DND-41 (cell line): ENCODE measurements at regions not wholly inside any gene's neighbourhood (a gene's known extent, or its start where the extent isn't known, plus 50 kb on each side); places are given as distances from the start of the nearest gene placed in this dataset.
A peak's percentile ranks its signal among the peaks of the same experiment; 100 is the strongest.

Experiments
- ATAC-seq: fragments of 200-7000 bp; cut with Tn5 transposase; 3 replicates; pipeline ENCODE4 v1.9.1; 2021; ENCODE audit warnings: low read depth; ENCODE audit not compliant: insufficient read depth
- DNase-seq: peaks from one replicate; pipeline ENCODE4 v3.0.0-alpha.2; 2020
- H2AFZ ChIP-seq: 2 replicates; pipeline ENCODE4 v1.6.0; 2012; ENCODE audit warnings: low read depth, low read length
- H3K27ac ChIP-seq: 2 replicates; pipeline ENCODE4 v1.5.1; 2012; ENCODE audit warnings: low read length, inconsistent platforms
- H3K27me3 ChIP-seq: fragments of 200-600 bp; sonication (generic); 2 replicates; pipeline ENCODE4 v1.6.0; 2012; ENCODE audit warnings: low read length, mild to moderate bottlenecking, inconsistent platforms; ENCODE audit not compliant: insufficient read depth, poor library complexity
- H3K36me3 ChIP-seq: 2 replicates; pipeline ENCODE4 v1.5.1; 2012; ENCODE audit warnings: low read length, inconsistent platforms; ENCODE audit not compliant: insufficient read depth
- H3K4me1 ChIP-seq: 2 replicates; pipeline ENCODE4 v1.5.1; 2012; ENCODE audit warnings: mild to moderate bottlenecking, low read length; ENCODE audit not compliant: insufficient read depth
- H3K4me2 ChIP-seq: 2 replicates; pipeline ENCODE4 v1.6.0; 2012; ENCODE audit warnings: mild to moderate bottlenecking, moderate library complexity, low read length, inconsistent platforms; ENCODE audit not compliant: insufficient read depth
- H3K4me3 ChIP-seq, 2 experiments: fragments of 200-600 bp in 1 of 2; shearing (Covaris generic) in 1 of 2; 2 replicates each; pipeline ENCODE4 v1.5.1; 2012 to 2016; ENCODE audit warnings: inconsistent platforms in 2 of 2, low read length in 2 of 2, mild to moderate bottlenecking in 2 of 2, low read depth in 1 of 2, moderate library complexity in 1 of 2
- H3K79me2 ChIP-seq: 2 replicates; pipeline ENCODE4 v1.6.0; 2012; ENCODE audit warnings: low read length, inconsistent platforms; ENCODE audit not compliant: insufficient read depth
- H3K9ac ChIP-seq: 2 replicates; pipeline ENCODE4 v1.6.0; 2012; ENCODE audit warnings: low read depth, mild to moderate bottlenecking, inconsistent platforms, low read length, moderate library complexity
- H3K9me3 ChIP-seq: 2 replicates; pipeline ENCODE4 v1.5.1; 2012; ENCODE audit warnings: low read length, moderate library complexity, mild to moderate bottlenecking, inconsistent platforms; ENCODE audit not compliant: insufficient read depth, severe bottlenecking
- H4K20me1 ChIP-seq: 2 replicates; pipeline ENCODE4 v1.6.0; 2012; ENCODE audit warnings: low read length; ENCODE audit not compliant: insufficient read depth
- CTCF ChIP-seq: IDR thresholded peaks from 2 replicates; pipeline ENCODE4 v1.5.1; 2012; ENCODE audit warnings: borderline replicate concordance, low read length, moderate library complexity, mild to moderate bottlenecking; ENCODE audit not compliant: poor library complexity, severe bottlenecking; ENCODE audit errors: extremely low read depth
- EZH2 ChIP-seq: IDR thresholded peaks from 3 replicates; pipeline ENCODE4 v1.6.1; 2012; ENCODE audit warnings: borderline replicate concordance, low read depth, mild to moderate bottlenecking, moderate library complexity, low read length, inconsistent platforms; ENCODE audit not compliant: severe bottlenecking

GRCh38 chr18:26677957-26678356, 129.6 kb upstream of the KCTD1 start:
- Histone ChIP-seq H3K4me2 (no peak overlapping the region), H3K4me3 (no peak overlapping the region), H3K79me2 (no peaks in the 10 kb centered on the region), H3K9ac (no peak overlapping the region), H3K9me3 (peaks cover 13% of the 10 kb centered on the region), H4K20me1 (no peaks in the 10 kb centered on the region), H3K27me3 (no peaks in the 10 kb centered on the region), H3K27ac (no peak overlapping the region), H2AFZ (no peak overlapping the region), H3K36me3 (no peaks in the 10 kb centered on the region), H3K4me1 (no peaks in the 10 kb centered on the region)
- ATAC-seq (no peak), DNase-seq (no peak)
- TF ChIP-seq CTCF (no peak), EZH2 (no peak)

- H2AFZ ChIP-seq: peak overlapping the region; percentile 24; the same call in 1 of the 2 replicates
- no peak overlapping the region for H3K9ac ChIP-seq
- no peak; the same call in 2 of the 3 replicates for ATAC-seq
Measured at GRCh38 chr18:26667046-26667445, 118.7 kb upstream of the KCTD1 start.

GRCh38 chr18:26662996-26663395, 114.6 kb upstream of the KCTD1 start:
- Histone ChIP-seq H3K27me3 (no peaks in the 10 kb centered on the region), H3K79me2 (peaks cover 3% of the 10 kb centered on the region; the same call in 1 of the 2 replicates), H4K20me1 (no peaks in the 10 kb centered on the region), H3K27ac (no peak overlapping the region), H2AFZ (no peak overlapping the region), H3K4me3 (no peak overlapping the region), H3K9me3 (no peaks in the 10 kb centered on the region), H3K9ac (no peak overlapping the region), H3K4me2 (no peak overlapping the region), H3K36me3 (no peaks in the 10 kb centered on the region), H3K4me1 (peaks cover 20% of the 10 kb centered on the region)
- ATAC-seq (no peak), DNase-seq (no peak)
- TF ChIP-seq EZH2: no peak

More at GRCh38 chr18:26667046-26667445, 118.7 kb upstream of the KCTD1 start:
- no peaks in the 10 kb centered on the region for H4K20me1 ChIP-seq
- no peaks in the 10 kb centered on the region for H3K36me3 ChIP-seq
- DNase-seq: no peak
- TF ChIP-seq EZH2: no peak
- TF ChIP-seq CTCF: no peak
- H3K79me2 ChIP-seq: no peaks in the 10 kb centered on the region
- H3K4me3 ChIP-seq: no peak overlapping the region
- H3K27ac ChIP-seq: no peak overlapping the region
- H3K4me2 ChIP-seq: no peak overlapping the region
- H3K27me3 ChIP-seq: no peaks in the 10 kb centered on the region
- H3K4me1 ChIP-seq: no peaks in the 10 kb centered on the region
- H3K9me3 ChIP-seq: no peaks in the 10 kb centered on the region

GRCh38 chr18:26657631-26658581, 109.6 kb upstream of the KCTD1 start:
- H3K4me3 ChIP-seq: peak overlapping the region; percentile 60 to 68

More at GRCh38 chr18:26657631-26658581, 109.6 kb upstream of the KCTD1 start:
- H3K27me3 ChIP-seq: no peaks in the 10 kb centered on the region
- H4K20me1 ChIP-seq: no peaks in the 10 kb centered on the region
- H3K4me2 ChIP-seq: peak overlapping the region; percentile 72
- peaks cover 3% of the 10 kb centered on the region; the same call in 1 of the 2 replicates for H3K79me2 ChIP-seq
- DNase-seq (peak; percentile 34), ATAC-seq (peak; percentile 4; the same call in 1 of the 3 replicates)
- TF ChIP-seq EZH2: no peak
- no peak for TF ChIP-seq CTCF
- peak overlapping the region; percentile 77 for H2AFZ ChIP-seq
- H3K9ac ChIP-seq: peak overlapping the region; percentile 92
- H3K4me1 ChIP-seq: peaks cover 38% of the 10 kb centered on the region
- H3K27ac ChIP-seq: peak overlapping the region; percentile 95
- no peaks in the 10 kb centered on the region for H3K9me3 ChIP-seq
- H3K36me3 ChIP-seq: no peaks in the 10 kb centered on the region
